ENCODE measurements at regions not wholly inside any gene's neighbourhood (a gene's known extent, or its start where the extent isn't known, plus 50 kb on each side); places are given as distances from the start of the nearest gene placed in this dataset.

- Histone ChIP-seq H3K4me1 (no peaks in the 10 kb centered on the region), H3K36me3 (no peaks in the 10 kb centered on the region), H3K4me3 (no peak overlapping the region), H3K27ac (no peak overlapping the region), H3K9me3 (no peaks in the 10 kb centered on the region), H3K27me3 (no peaks in the 10 kb centered on the region)
- DNase-seq (no peak), ATAC-seq (no peak)
- intact Hi-C loops (cut with DNase I): loop anchor here in 1 of 10 donors (10.0 kb wide), 1 partner anchor 50 kb away; no protein-coding TSS in a partner anchor
- TF ChIP-seq, protein P1, sequence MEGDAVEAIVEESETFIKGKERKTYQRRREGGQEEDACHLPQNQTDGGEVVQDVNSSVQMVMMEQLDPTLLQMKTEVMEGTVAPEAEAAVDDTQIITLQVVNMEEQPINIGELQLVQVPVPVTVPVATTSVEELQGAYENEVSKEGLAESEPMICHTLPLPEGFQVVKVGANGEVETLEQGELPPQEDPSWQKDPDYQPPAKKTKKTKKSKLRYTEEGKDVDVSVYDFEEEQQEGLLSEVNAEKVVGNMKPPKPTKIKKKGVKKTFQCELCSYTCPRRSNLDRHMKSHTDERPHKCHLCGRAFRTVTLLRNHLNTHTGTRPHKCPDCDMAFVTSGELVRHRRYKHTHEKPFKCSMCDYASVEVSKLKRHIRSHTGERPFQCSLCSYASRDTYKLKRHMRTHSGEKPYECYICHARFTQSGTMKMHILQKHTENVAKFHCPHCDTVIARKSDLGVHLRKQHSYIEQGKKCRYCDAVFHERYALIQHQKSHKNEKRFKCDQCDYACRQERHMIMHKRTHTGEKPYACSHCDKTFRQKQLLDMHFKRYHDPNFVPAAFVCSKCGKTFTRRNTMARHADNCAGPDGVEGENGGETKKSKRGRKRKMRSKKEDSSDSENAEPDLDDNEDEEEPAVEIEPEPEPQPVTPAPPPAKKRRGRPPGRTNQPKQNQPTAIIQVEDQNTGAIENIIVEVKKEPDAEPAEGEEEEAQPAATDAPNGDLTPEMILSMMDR (IDR thresholded peaks at IDR 0.05): no peak
- WGBS, 2 donors: 74 to 75% methylated on average over 4 of the region's 4 CpGs
Observed at GRCh38 chr18:64294967-64295366, 146.1 kb upstream of the LINC00305 start.

DNA sequence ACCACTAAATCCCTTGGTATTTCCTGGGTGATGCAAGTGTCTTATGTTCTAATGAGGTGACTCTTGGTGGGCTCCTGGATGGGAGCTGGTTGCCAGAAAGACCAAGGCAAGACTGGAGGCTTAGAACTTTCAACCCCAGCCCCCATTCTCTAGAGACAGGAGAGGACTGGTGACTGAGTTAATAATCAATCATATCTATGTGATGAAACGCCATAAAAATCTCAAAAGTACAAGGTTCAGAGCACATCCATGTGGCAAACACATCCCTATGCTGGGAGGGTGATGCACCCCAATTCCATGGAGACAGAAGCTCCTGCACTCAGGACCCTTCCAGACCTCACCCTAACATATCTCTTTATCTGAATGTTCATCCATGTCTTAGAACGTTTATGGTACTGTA, 139.5 kb upstream of the LINC00305 start:
- no peaks in the 10 kb centered on the region for H3K27me3 ChIP-seq
- WGBS, 2 donors: 81 to 82% methylated on average over 2 of the region's 2 CpGs
- ATAC-seq: no peak
- no peak overlapping the region for H3K27ac ChIP-seq
- H3K9me3 ChIP-seq: peaks cover 0 to 4% (median 0%) of the 10 kb centered on the region in 11 donors
- no peak overlapping the region for H3K4me3 ChIP-seq
- TF ChIP-seq, protein P1 (IDR thresholded peaks at IDR 0.05): no peak
- intact Hi-C loops (cut with DNase I): no loop called here
- no peak for DNase-seq
- H3K4me1 ChIP-seq: no peaks in the 10 kb centered on the region
- no peaks in the 10 kb centered on the region for H3K36me3 ChIP-seq

GRCh38 chr18:64287926-64288325, 139.0 kb upstream of the LINC00305 start:
- H3K27me3 ChIP-seq: no peaks in the 10 kb centered on the region
- ATAC-seq (no peak), DNase-seq (no peak)
- peaks cover 0 to 4% (median 0%) of the 10 kb centered on the region in 11 donors for H3K9me3 ChIP-seq
- no peak overlapping the region for H3K4me3 ChIP-seq
- no peaks in the 10 kb centered on the region for H3K4me1 ChIP-seq
- no peak overlapping the region for H3K27ac ChIP-seq
- TF ChIP-seq, protein P1 (IDR thresholded peaks at IDR 0.05): no peak
- 60 to 69% methylated on average over 4 of the region's 4 CpGs for WGBS, 2 donors
- no peaks in the 10 kb centered on the region for H3K36me3 ChIP-seq
- intact Hi-C loops (cut with DNase I): no loop called here

- H3K27ac ChIP-seq: no peak overlapping the region
- H3K4me3 ChIP-seq: no peak overlapping the region
- no peaks in the 10 kb centered on the region for H3K27me3 ChIP-seq
- DNase-seq (no peak), ATAC-seq (no peak)
- no peaks in the 10 kb centered on the region for H3K4me1 ChIP-seq
- peaks cover 0 to 17% (median 0%) of the 10 kb centered on the region in 11 donors for H3K9me3 ChIP-seq
- intact Hi-C loops (cut with DNase I): no loop called here
- 79 to 88% methylated on average over 1 of the region's 1 CpG for WGBS, 2 donors
- no peaks in the 10 kb centered on the region for H3K36me3 ChIP-seq
- TF ChIP-seq, protein P1 (IDR thresholded peaks at IDR 0.05): no peak
Observed at GRCh38 chr18:64283059-64283458, 134.2 kb upstream of the LINC00305 start.

Measured in heart right ventricle (tissue), 16 donors.